ENCODE measurements at regions not wholly inside any gene's neighbourhood (a gene's known extent, or its start where the extent isn't known, plus 50 kb on each side); places are given as distances from the start of the nearest gene placed in this dataset.
"Not testable (repeated sequence)": the region's sequence is repeated elsewhere in the genome, so short reads cannot be mapped to it uniquely, and the experiment has no call there.

- not testable (repeated sequence) for DNase-seq
These were observed 99.3 kb upstream of the AGAP9 start for GRCh38 chr10:47622719-47623118.

- DNase-seq, result peak; percentile 33
These were observed 96.0 kb upstream of the AGAP9 start for GRCh38 chr10:47619300-47620012.

GRCh38 chr10:47609311-47609710 lies 85.9 kb upstream of the AGAP9 start:
- DNase-seq, result not testable (repeated sequence)

- DNase-seq, result not testable (repeated sequence)
These were observed 82.6 kb upstream of the AGAP9 start for GRCh38 chr10:47605791-47606773.

- DNase-seq, result not testable (repeated sequence)
These were observed 77.2 kb upstream of the AGAP9 start for GRCh38 chr10:47600604-47601003.

GRCh38 chr10:47600127-47600526 lies 76.7 kb upstream of the AGAP9 start:
- DNase-seq, result not testable (repeated sequence)

GRCh38 chr10:47599657-47600056 lies 76.2 kb upstream of the AGAP9 start:
- not testable (repeated sequence) for DNase-seq

GRCh38 chr10:47593805-47594204 lies 70.4 kb upstream of the AGAP9 start:
- not testable (repeated sequence) for DNase-seq

GRCh38 chr10:47593129-47593528 lies 69.7 kb upstream of the AGAP9 start:
- not testable (repeated sequence) for DNase-seq

- not testable (repeated sequence) for DNase-seq
These were observed 67.5 kb upstream of the AGAP9 start for GRCh38 chr10:47590956-47591355.

- DNase-seq, result not testable (repeated sequence)
These were observed 67.1 kb upstream of the AGAP9 start for GRCh38 chr10:47590534-47590933.

GRCh38 chr10:47582051-47582450 lies 58.6 kb upstream of the AGAP9 start:
- DNase-seq, result not testable (repeated sequence)

GRCh38 chr10:47580063-47580462 lies 56.6 kb upstream of the AGAP9 start:
- DNase-seq, result not testable (repeated sequence)

GRCh38 chr10:47578547-47578946 lies 55.1 kb upstream of the AGAP9 start:
- not testable (repeated sequence) for DNase-seq
